ENCODE measurements at regions not wholly inside any gene's neighbourhood (a gene's known extent, or its start where the extent isn't known, plus 50 kb on each side); places are given as distances from the start of the nearest gene placed in this dataset.

- no peak for ATAC-seq
- DNase-seq (ENCODE audit: low spot score), result no peak
Measured at GRCh38 chr3:95401693-95402092, 1338.8 kb downstream of the NSUN3 start.

- DNase-seq (ENCODE audit: low spot score), result no peak
- ATAC-seq, result no peak
Measured at GRCh38 chr3:95407709-95408463, 1345.0 kb downstream of the NSUN3 start.

- ATAC-seq (peak; percentile 41), DNase-seq (ENCODE audit: low spot score) (no peak)
Measured at GRCh38 chr3:95408464-95408862, 1345.6 kb downstream of the NSUN3 start.

GRCh38 chr3:95418251-95418650, 1355.4 kb downstream of the NSUN3 start:
- DNase-seq (ENCODE audit: low spot score) (no peak), ATAC-seq (no peak)

- ATAC-seq (no peak), DNase-seq (ENCODE audit: low spot score) (no peak)
Measured at GRCh38 chr3:95424279-95424678, 1361.4 kb downstream of the NSUN3 start.

- no peak for DNase-seq (ENCODE audit: low spot score)
- no peak for ATAC-seq
Measured at GRCh38 chr3:95434491-95434890, 1371.6 kb downstream of the NSUN3 start.

- no peak for ATAC-seq
- DNase-seq (ENCODE audit: low spot score), result no peak
Measured at GRCh38 chr3:95437409-95437808, 1374.5 kb downstream of the NSUN3 start.

GRCh38 chr3:95438274-95438673, 1375.4 kb downstream of the NSUN3 start:
- no peak for DNase-seq (ENCODE audit: low spot score)
- ATAC-seq, result no peak

GRCh38 chr3:95442766-95443165, 1371.6 kb upstream of the EPHA6 start:
- ATAC-seq, result no peak
- DNase-seq (ENCODE audit: low spot score), result no peak

GRCh38 chr3:95449841-95450240, 1364.6 kb upstream of the EPHA6 start:
- DNase-seq (ENCODE audit: low spot score) (no peak), ATAC-seq (no peak)

- ATAC-seq (no peak), DNase-seq (ENCODE audit: low spot score) (no peak)
Measured at GRCh38 chr3:95453242-95453641, 1361.2 kb upstream of the EPHA6 start.

- DNase-seq (ENCODE audit: low spot score), result no peak
- no peak for ATAC-seq
Measured at GRCh38 chr3:95456835-95457234, 1357.6 kb upstream of the EPHA6 start.

GRCh38 chr3:95459706-95460105, 1354.7 kb upstream of the EPHA6 start:
- ATAC-seq, result no peak
- DNase-seq (ENCODE audit: low spot score), result no peak

GRCh38 chr3:95460274-95460673, 1354.1 kb upstream of the EPHA6 start:
- DNase-seq (ENCODE audit: low spot score) (peak; percentile 52), ATAC-seq (peak; percentile 98)

- ATAC-seq (no peak), DNase-seq (ENCODE audit: low spot score) (no peak)
Measured at GRCh38 chr3:95462161-95462560, 1352.2 kb upstream of the EPHA6 start.

GRCh38 chr3:95464346-95464745, 1350.0 kb upstream of the EPHA6 start:
- DNase-seq (ENCODE audit: low spot score) (no peak), ATAC-seq (no peak)

GRCh38 chr3:95468331-95468730, 1346.1 kb upstream of the EPHA6 start:
- ATAC-seq (peak; percentile 19), DNase-seq (ENCODE audit: low spot score) (no peak)

GRCh38 chr3:95474338-95474737, 1340.1 kb upstream of the EPHA6 start:
- ATAC-seq (no peak), DNase-seq (ENCODE audit: low spot score) (no peak)

GRCh38 chr3:95476534-95476933, 1337.9 kb upstream of the EPHA6 start:
- no peak for ATAC-seq
- no peak for DNase-seq (ENCODE audit: low spot score)

- no peak for DNase-seq (ENCODE audit: low spot score)
- no peak for ATAC-seq
Measured at GRCh38 chr3:95506174-95506573, 1308.2 kb upstream of the EPHA6 start.

- DNase-seq (ENCODE audit: low spot score) (no peak), ATAC-seq (no peak)
Measured at GRCh38 chr3:95508124-95508523, 1306.3 kb upstream of the EPHA6 start.

- no peak for ATAC-seq
- no peak for DNase-seq (ENCODE audit: low spot score)
Measured at GRCh38 chr3:95511828-95512227, 1302.6 kb upstream of the EPHA6 start.

GRCh38 chr3:95514260-95514659, 1300.1 kb upstream of the EPHA6 start:
- no peak for DNase-seq (ENCODE audit: low spot score)
- no peak for ATAC-seq

All from left lobe of liver (tissue), 2 donors.